GM12865 (cell line): ENCODE measurements at regions not wholly inside any gene's neighbourhood (a gene's known extent, or its start where the extent isn't known, plus 50 kb on each side); places are given as distances from the start of the nearest gene placed in this dataset.

ENCODE experiments used
- DNase-seq: peaks from one replicate; pipeline ENCODE4 v3.0.0; 2010; ENCODE audit warnings: low read depth
- H3K4me3 ChIP-seq: 2 replicates; pipeline ENCODE4 v1.5.1; 2011; ENCODE audit warnings: mild to moderate bottlenecking, low read depth, low read length, control low read depth
- CTCF ChIP-seq: IDR thresholded peaks from 2 replicates; pipeline ENCODE4 v1.5.1; 2011; ENCODE audit warnings: low read length, control low read depth, low read depth, inconsistent platforms; ENCODE audit not compliant: insufficient read depth; ENCODE audit errors: missing control alignments

GRCh38 chr20:59518881-59519706 lies 85.2 kb upstream of the PHACTR3 start:
- peak; percentile 64 for DNase-seq
- TF ChIP-seq CTCF = peak; percentile 82
- H3K4me3 ChIP-seq = no peak overlapping the region

- DNase-seq = no peak
- no peak for TF ChIP-seq CTCF
- H3K4me3 ChIP-seq = no peak overlapping the region
Observed at GRCh38 chr20:59519707-59520014, 84.7 kb upstream of the PHACTR3 start.

GRCh38 chr20:59520814-59521213 lies 83.5 kb upstream of the PHACTR3 start:
- no peak for TF ChIP-seq CTCF
- DNase-seq = no peak
- no peak overlapping the region for H3K4me3 ChIP-seq

GRCh38 chr20:59525500-59526241 lies 78.7 kb upstream of the PHACTR3 start:
- DNase-seq = peak; percentile 34
- TF ChIP-seq CTCF = peak; percentile 74
- H3K4me3 ChIP-seq = no peak overlapping the region

- TF ChIP-seq CTCF = no peak
- DNase-seq = no peak
- no peak overlapping the region for H3K4me3 ChIP-seq
Observed at GRCh38 chr20:59526242-59527225, 77.8 kb upstream of the PHACTR3 start.

- no peak overlapping the region for H3K4me3 ChIP-seq
- no peak for DNase-seq
- TF ChIP-seq CTCF = no peak
Observed at GRCh38 chr20:59530782-59531181, 73.6 kb upstream of the PHACTR3 start.
